KMS-11 (cell line): ENCODE measurements at regions not wholly inside any gene's neighbourhood (a gene's known extent, or its start where the extent isn't known, plus 50 kb on each side); places are given as distances from the start of the nearest gene placed in this dataset.

ENCODE experiments used
- H2AFZ ChIP-seq: fragments of 200-600 bp; sonication (generic); 2 replicates; pipeline ENCODE4 v1.6.1; 2016; ENCODE audit warnings: antibody characterized with exemption, mixed run types, low read depth
- H3K27ac ChIP-seq: fragments of 200-600 bp; sonication (generic); 2 replicates; pipeline ENCODE4 v1.6.1; 2016; ENCODE audit warnings: mild to moderate bottlenecking, mixed run types
- H3K27me3 ChIP-seq: fragments of 200-600 bp; sonication (generic); 2 replicates; pipeline ENCODE4 v1.6.1; 2017; ENCODE audit warnings: mild to moderate bottlenecking, low read depth, mixed run types, moderate library complexity; ENCODE audit not compliant: insufficient read depth
- H3K36me3 ChIP-seq: fragments of 200-600 bp; sonication (generic); 2 replicates; pipeline ENCODE4 v1.6.1; 2017; ENCODE audit warnings: mild to moderate bottlenecking, mixed run types; ENCODE audit not compliant: insufficient read depth
- H3K4me1 ChIP-seq: fragments of 200-600 bp; sonication (generic); 2 replicates; pipeline ENCODE4 v1.6.1; 2016; ENCODE audit warnings: mild to moderate bottlenecking, low read depth, mixed run types; ENCODE audit not compliant: poor library complexity, severe bottlenecking
- H3K4me2 ChIP-seq: fragments of 200-600 bp; sonication (generic); 2 replicates; pipeline ENCODE4 v1.7.0; 2016; ENCODE audit warnings: mild to moderate bottlenecking, mixed run types
- H3K4me3 ChIP-seq: fragments of 200-600 bp; sonication (generic); IDR thresholded peaks from 2 replicates; pipeline ENCODE4 v1.6.1; 2017; ENCODE audit warnings: low read depth, low read length, mixed read lengths; ENCODE audit not compliant: insufficient read depth
- H3K79me2 ChIP-seq: fragments of 200-600 bp; sonication (generic); 2 replicates; pipeline ENCODE4 v1.6.1; 2016; ENCODE audit warnings: low read depth, mixed run types; ENCODE audit not compliant: insufficient read depth
- H3K9ac ChIP-seq: fragments of 200-600 bp; sonication (generic); 2 replicates; pipeline ENCODE4 v1.6.1; 2016; ENCODE audit warnings: mild to moderate bottlenecking, mixed run types
- H4K20me1 ChIP-seq: fragments of 200-600 bp; sonication (generic); 2 replicates; pipeline ENCODE4 v1.6.1; 2016; ENCODE audit warnings: mild to moderate bottlenecking, mixed run types; ENCODE audit not compliant: insufficient read depth
- TF ChIP-seq, protein P1 (sequence below): fragments of 200-600 bp; sonication (generic); conservative IDR thresholded peaks from 2 replicates; pipeline ENCODE4 v1.6.1; 2017; ENCODE audit warnings: low read depth, mild to moderate bottlenecking, antibody characterized with exemption, low read length, moderate library complexity, mixed read lengths

DNA sequence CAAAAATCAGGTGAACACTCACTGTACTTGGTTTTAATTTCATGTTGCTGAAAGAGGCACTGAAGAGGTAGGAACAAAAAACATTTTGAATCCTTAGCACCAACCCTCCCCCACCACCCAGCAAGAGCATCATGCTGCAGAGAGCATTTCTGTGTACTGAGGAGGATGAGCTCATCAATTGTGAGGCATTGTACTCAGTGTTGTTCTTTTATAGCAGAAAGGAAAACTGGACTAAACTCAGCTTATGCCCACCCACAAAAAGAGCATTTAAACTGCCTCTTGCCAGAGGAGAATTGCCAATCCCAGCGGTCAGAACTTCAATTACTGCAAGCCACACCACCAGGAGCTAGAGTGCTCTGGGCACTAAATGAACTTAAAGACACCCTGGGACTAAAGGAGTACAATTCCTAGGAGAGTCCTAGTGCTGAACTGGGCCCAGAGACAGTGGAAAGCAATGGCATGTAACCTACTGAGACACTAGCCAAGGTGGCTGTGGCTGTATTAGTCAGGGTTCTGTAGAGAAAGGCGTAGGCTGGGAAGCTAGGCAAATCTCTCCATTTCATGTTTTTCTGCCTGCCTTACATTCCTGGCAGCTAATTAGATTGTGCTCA lies 280.7 kb upstream of the KLHL4 start:
- H3K27ac ChIP-seq: no peak overlapping the region
- no peak overlapping the region for H2AFZ ChIP-seq
- H3K4me3 ChIP-seq: no peak overlapping the region
- H3K4me2 ChIP-seq: no peak overlapping the region
- H3K27me3 ChIP-seq: no peaks in the 10 kb centered on the region
- H3K36me3 ChIP-seq: no peaks in the 10 kb centered on the region
- H4K20me1 ChIP-seq: no peaks in the 10 kb centered on the region
- H3K79me2 ChIP-seq: no peaks in the 10 kb centered on the region
- TF ChIP-seq, protein P1, sequence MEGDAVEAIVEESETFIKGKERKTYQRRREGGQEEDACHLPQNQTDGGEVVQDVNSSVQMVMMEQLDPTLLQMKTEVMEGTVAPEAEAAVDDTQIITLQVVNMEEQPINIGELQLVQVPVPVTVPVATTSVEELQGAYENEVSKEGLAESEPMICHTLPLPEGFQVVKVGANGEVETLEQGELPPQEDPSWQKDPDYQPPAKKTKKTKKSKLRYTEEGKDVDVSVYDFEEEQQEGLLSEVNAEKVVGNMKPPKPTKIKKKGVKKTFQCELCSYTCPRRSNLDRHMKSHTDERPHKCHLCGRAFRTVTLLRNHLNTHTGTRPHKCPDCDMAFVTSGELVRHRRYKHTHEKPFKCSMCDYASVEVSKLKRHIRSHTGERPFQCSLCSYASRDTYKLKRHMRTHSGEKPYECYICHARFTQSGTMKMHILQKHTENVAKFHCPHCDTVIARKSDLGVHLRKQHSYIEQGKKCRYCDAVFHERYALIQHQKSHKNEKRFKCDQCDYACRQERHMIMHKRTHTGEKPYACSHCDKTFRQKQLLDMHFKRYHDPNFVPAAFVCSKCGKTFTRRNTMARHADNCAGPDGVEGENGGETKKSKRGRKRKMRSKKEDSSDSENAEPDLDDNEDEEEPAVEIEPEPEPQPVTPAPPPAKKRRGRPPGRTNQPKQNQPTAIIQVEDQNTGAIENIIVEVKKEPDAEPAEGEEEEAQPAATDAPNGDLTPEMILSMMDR: no peak
- no peaks in the 10 kb centered on the region for H3K4me1 ChIP-seq
- no peak overlapping the region for H3K9ac ChIP-seq

DNA sequence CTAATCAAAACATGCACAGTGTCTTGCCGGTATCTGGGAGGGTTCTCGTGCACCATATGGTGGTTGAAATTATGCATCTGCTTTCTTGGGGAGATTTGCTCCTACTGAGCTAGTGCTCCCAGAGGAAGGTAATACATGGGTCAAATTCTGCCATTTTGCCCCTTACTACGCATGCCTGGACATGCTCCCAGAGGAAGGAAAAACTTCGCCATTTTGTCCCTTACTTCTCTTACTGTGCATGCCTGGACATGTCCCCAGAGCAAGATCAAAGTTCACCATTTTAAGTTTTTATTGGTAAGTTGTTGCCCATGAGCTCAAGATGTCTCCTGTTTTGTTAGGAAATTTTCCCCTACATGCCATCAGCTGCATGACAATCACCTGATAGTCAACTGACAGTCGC lies 252.1 kb upstream of the KLHL4 start:
- H3K9ac ChIP-seq: no peak overlapping the region
- no peaks in the 10 kb centered on the region for H3K36me3 ChIP-seq
- H3K4me2 ChIP-seq: no peak overlapping the region
- H4K20me1 ChIP-seq: no peaks in the 10 kb centered on the region
- no peaks in the 10 kb centered on the region for H3K4me1 ChIP-seq
- H2AFZ ChIP-seq: no peak overlapping the region
- no peak overlapping the region for H3K4me3 ChIP-seq
- no peaks in the 10 kb centered on the region for H3K27me3 ChIP-seq
- H3K27ac ChIP-seq: no peak overlapping the region
- TF ChIP-seq, protein P1: no peak
- H3K79me2 ChIP-seq: no peaks in the 10 kb centered on the region

DNA sequence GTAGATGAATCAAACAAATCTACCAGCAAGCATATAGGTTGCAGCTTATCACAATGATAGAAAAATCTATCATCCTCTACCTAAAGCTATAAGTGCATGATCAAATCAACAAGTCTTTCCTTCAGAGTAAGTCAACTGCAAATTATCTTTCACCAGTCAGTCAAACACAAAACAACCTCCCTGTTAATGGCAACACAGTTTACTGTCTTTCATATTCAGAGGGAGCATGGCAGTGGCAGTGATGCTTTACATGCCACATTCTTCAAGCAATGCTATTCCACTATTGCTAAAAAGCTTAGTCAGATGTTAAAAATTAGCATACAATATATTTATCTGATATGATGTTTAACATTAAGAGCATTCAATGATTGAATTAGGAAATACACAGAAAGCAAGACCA lies 245.1 kb upstream of the KLHL4 start:
- Histone ChIP-seq H3K79me2 (no peaks in the 10 kb centered on the region), H4K20me1 (no peaks in the 10 kb centered on the region), H3K9ac (no peak overlapping the region), H3K27me3 (no peaks in the 10 kb centered on the region), H3K4me2 (no peak overlapping the region), H3K36me3 (no peaks in the 10 kb centered on the region), H3K4me3 (no peak overlapping the region), H3K4me1 (no peaks in the 10 kb centered on the region), H3K27ac (no peak overlapping the region), H2AFZ (no peak overlapping the region)
- TF ChIP-seq, protein P1: no peak

DNA sequence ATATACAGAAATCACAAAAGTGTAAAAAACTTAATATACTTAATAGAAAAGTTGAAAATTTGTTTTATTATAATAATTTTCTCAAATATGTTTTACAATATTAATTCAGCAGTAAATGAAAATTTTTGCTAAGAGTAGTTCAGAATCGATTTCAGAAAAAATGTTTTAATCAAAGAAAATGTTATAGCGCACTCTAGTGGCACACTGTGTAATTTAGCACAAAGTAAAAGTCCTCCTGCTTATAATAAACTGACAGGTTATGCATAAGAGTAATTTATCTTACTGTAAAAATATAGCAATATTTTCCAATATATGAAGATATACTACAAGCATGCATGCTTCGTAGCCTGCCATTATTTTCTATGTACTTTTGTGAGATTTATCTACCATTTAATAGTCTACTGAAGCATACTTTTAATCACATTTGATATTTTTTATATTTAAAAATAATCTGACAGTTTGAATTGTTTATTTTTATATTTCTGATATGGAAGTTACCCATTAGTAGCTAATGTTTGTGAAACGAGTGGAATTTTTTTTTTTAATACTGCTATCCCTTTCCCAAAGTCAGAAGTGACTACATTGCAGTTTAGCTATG lies 217.9 kb upstream of the KLHL4 start:
- Histone ChIP-seq H2AFZ (no peak overlapping the region), H3K4me3 (no peak overlapping the region), H4K20me1 (no peaks in the 10 kb centered on the region), H3K27me3 (no peaks in the 10 kb centered on the region), H3K27ac (no peak overlapping the region), H3K79me2 (no peaks in the 10 kb centered on the region), H3K4me1 (no peaks in the 10 kb centered on the region), H3K4me2 (no peak overlapping the region), H3K9ac (no peak overlapping the region), H3K36me3 (no peaks in the 10 kb centered on the region)
- TF ChIP-seq, protein P1: peak; percentile 49; the same call in 1 of the 2 replicates
